ENCODE measurements at regions not wholly inside any gene's neighbourhood (a gene's known extent, or its start where the extent isn't known, plus 50 kb on each side); places are given as distances from the start of the nearest gene placed in this dataset.
"Not testable (repeated sequence)": the region's sequence is repeated elsewhere in the genome, so short reads cannot be mapped to it uniquely, and the experiment has no call there.

DNA sequence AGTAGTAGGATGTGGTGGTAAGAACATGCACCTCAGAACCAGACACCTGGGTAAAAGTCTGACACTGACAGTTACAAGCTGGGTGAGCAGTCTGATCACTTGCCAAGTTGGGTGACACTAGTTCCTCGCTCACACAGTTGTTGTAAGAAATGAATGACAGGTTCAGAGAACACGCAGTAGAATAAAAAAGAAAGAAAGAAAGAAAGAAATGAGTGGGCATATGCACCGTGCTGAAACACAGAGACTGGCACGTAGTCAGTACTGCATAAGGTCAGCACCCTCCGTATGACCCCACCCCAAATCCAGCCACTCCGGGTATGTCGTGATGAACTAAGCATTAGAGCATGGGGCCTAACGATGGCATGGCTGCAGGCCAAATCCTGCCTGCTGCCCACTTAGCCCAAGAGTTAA is 90.6 kb downstream of the GLUL start:
- intact Hi-C loops (cut with DNase I, micrococcal nuclease): loop anchor here (5.0 to 10.0 kb wide), 2 partner anchors 91 to 94 kb away; partner anchors contain the start of gene GLUL (in 2 of the 2)
- Histone ChIP-seq H3K36me3 (ENCODE audit: low read depth) (no peaks in the 10 kb centered on the region), H3K9me3 (no peaks in the 10 kb centered on the region), H3K4me3 (no peak overlapping the region), H3K4me1 (ENCODE audit: low read depth) (peaks cover 12% of the 10 kb centered on the region)
- no peak for DNase-seq
- peak; percentile 13 for ATAC-seq
- TF ChIP-seq, protein P1, sequence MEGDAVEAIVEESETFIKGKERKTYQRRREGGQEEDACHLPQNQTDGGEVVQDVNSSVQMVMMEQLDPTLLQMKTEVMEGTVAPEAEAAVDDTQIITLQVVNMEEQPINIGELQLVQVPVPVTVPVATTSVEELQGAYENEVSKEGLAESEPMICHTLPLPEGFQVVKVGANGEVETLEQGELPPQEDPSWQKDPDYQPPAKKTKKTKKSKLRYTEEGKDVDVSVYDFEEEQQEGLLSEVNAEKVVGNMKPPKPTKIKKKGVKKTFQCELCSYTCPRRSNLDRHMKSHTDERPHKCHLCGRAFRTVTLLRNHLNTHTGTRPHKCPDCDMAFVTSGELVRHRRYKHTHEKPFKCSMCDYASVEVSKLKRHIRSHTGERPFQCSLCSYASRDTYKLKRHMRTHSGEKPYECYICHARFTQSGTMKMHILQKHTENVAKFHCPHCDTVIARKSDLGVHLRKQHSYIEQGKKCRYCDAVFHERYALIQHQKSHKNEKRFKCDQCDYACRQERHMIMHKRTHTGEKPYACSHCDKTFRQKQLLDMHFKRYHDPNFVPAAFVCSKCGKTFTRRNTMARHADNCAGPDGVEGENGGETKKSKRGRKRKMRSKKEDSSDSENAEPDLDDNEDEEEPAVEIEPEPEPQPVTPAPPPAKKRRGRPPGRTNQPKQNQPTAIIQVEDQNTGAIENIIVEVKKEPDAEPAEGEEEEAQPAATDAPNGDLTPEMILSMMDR (IDR thresholded peaks at IDR 0.05): no peak

DNA sequence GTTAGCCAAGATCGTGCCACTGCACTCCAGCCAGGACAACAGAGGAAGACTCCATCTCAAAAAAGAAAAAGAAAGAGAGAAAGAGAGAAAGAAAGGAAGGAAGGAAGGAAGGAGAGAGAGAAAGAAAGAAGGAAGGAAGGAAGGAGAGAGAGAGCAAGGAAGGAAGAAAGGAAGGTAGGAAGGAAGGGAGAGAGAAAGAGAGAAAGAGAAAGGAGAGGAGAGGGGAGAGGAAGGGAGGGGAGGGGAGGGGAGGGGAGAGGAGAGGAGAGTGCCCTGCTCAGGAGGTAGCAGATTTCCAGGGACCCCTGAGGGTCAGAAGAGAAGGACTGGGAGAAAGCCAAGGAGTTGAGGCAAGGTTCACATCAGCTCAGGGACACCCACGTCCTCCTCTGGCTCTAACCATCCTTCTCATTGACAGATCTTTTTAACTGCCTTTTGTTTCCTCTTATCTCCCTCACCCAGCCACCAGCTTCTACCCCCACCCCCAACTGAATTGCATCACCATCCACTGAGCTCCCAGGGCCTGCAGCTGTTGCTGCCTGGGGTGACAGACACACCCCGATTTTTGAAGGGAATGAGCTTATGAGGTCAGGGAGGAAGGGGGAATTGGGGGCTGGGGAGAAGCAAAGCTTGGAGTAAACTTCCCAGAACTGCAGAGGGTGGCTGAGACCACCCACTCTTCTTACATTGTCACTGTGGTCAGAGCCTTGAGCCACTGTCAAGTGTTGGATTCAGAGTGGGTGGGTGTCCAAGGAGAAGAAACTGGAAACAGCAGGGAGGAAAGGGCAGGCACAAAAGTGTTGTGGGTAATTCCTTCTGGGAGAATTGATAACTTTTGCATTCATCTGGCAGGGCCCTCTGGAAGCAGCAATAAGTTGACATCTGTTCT is 91.6 kb downstream of the GLUL start:
- Histone ChIP-seq H3K9me3 (no peaks in the 10 kb centered on the region), H3K36me3 (ENCODE audit: low read depth) (no peaks in the 10 kb centered on the region), H3K4me3 (no peak overlapping the region), H3K4me1 (ENCODE audit: low read depth) (peaks cover 12% of the 10 kb centered on the region)
- TF ChIP-seq, protein P1 (IDR thresholded peaks at IDR 0.05): no peak
- intact Hi-C loops (cut with DNase I, micrococcal nuclease): loop anchor here (5.0 to 10.0 kb wide), 2 partner anchors 92 to 95 kb away; partner anchors contain the start of gene GLUL (in 2 of the 2)
- DNase-seq: peak; percentile 58 to 62 (median 60)
- peak; percentile 79 for ATAC-seq

DNA sequence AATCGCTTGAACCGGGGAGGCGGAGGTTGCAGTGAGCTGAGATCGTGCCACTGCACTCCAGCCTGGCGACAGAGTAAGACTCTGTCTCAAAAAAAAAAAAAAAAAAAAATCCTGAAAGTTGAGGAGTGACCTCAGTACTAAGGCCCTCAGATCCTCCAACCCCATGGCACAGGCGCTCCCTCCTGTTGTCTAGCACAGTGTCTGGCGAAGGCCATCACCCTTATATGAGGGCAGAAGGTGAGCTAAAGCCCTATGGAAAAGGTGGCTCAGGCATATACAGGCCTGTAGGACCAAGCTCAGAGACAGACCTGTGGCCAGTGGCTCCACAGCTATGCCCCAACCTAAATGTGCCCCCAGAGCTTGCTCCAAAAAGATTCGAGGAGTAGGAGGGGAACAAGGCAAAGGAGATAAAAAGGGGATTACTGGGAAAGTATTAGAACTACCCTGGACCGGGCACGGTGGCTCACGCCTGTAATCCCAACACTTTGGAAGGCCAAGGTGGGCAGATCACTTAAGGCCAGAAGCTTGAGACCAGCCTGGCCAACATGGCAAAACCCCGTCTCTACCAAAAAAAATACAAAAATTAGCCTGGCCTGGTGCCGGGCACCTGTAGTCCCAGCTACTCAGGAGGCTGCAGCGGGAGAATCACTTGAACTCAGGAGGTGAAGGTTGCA is 92.4 kb downstream of the GLUL start:
- H3K36me3 ChIP-seq (ENCODE audit: low read depth); H3K9me3 ChIP-seq; H3K4me3 ChIP-seq; intact Hi-C loops (cut with DNase I, micrococcal nuclease); DNase-seq; ATAC-seq: not testable (repeated sequence)
- peaks cover 12% of the 10 kb centered on the region for H3K4me1 ChIP-seq (ENCODE audit: low read depth)

DNA sequence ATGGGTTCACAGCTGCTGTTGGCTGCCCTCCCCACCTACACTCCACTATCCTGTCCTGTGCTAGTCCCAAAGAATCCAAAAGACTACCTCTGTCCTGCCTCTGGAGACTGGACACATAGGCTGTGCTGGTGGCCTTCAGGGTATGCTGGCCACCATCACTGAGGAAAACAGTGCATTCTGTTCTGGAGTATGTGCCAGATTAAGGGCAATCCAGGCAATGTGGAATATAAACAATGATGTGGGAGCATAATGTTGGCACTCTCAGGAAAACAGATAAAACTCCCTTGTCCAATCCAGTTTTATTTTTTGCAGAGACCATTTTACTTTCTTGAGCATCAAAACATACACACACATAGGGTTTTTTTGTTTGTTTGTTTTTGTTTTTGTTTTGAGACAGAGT is 94.3 kb downstream of the GLUL start:
- no peak for ATAC-seq
- no peak for DNase-seq
- TF ChIP-seq, protein P1 (IDR thresholded peaks at IDR 0.05): no peak
- intact Hi-C loops (cut with DNase I, micrococcal nuclease): no loop called here
- Histone ChIP-seq H3K9me3 (no peaks in the 10 kb centered on the region), H3K4me1 (ENCODE audit: low read depth) (peaks cover 15% of the 10 kb centered on the region), H3K4me3 (no peak overlapping the region), H3K36me3 (ENCODE audit: low read depth) (no peaks in the 10 kb centered on the region)

DNA sequence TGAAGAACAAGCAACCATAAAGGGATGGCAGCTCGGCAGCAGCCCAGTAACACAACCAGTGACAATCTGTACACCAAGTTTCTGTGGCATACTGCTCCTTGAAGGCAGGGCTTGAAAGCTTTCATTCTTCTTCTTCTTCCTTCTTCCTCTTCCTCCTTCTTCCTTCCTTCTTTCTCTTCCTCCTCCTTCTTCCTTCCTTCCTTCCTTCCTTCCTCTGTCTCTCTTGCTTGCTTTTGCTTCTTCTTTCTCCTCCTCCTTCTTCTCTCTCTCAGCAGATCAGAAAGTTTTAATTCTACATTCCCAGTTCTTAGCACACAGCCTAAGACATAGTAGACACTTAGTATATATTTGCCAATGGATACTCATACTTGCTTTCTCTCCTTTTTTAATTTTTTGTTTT is 95.9 kb downstream of the GLUL start:
- no peaks in the 10 kb centered on the region for H3K9me3 ChIP-seq
- H3K4me1 ChIP-seq (ENCODE audit: low read depth): peaks cover 10% of the 10 kb centered on the region
- DNase-seq (no peak), ATAC-seq (no peak)
- no peaks in the 10 kb centered on the region for H3K36me3 ChIP-seq (ENCODE audit: low read depth)
- TF ChIP-seq, protein P1 (IDR thresholded peaks at IDR 0.05): no peak
- intact Hi-C loops (cut with DNase I, micrococcal nuclease): no loop called here
- no peak overlapping the region for H3K4me3 ChIP-seq

DNA sequence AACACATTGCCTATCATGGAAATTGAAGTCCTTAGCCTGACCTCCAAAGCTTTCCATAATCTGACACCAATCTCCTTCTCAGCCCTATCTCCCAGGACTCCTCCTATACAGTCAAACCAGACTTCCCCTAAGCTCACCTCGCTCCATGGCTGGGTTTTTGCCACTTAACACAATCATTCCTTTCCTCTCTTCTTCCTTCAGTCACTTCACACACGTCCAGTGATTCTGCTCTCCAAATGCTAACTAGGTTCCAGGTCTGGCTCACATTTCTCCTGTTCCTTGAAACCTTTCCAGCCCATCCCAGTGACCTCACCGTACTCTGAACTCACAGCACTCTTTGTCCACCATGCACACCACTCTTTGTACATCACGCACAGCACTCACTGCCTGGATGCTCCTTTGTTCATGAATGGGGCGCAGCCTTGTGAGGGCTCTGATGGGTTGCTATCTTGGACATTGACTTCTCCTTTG is 98.4 kb downstream of the GLUL start:
- H3K4me1 ChIP-seq (ENCODE audit: low read depth): peaks cover 9% of the 10 kb centered on the region
- no peak for DNase-seq
- H3K36me3 ChIP-seq (ENCODE audit: low read depth): no peaks in the 10 kb centered on the region
- peak; percentile 15 for ATAC-seq
- TF ChIP-seq, protein P1 (IDR thresholded peaks at IDR 0.05): no peak
- intact Hi-C loops (cut with DNase I, micrococcal nuclease): no loop called here
- H3K4me3 ChIP-seq: no peak overlapping the region
- H3K9me3 ChIP-seq: no peaks in the 10 kb centered on the region
